Tibial nerve (tissue), 4 donors: ENCODE measurements at regions not wholly inside any gene's neighbourhood (a gene's known extent, or its start where the extent isn't known, plus 50 kb on each side); places are given as distances from the start of the nearest gene placed in this dataset.

ENCODE experiments used
- EP300 ChIP-seq, 2 donors: sonication (generic); formaldehyde crosslinking; IDR thresholded peaks; one replicate each; pipeline ENCODE4 v1.6.1; 2017; ENCODE audit warnings: antibody characterized with exemption in 2 of 2, mild to moderate bottlenecking in 1 of 2
- POLR2A ChIP-seq, 2 donors: fragments of 450-650 bp; IDR thresholded peaks; one replicate each; pipeline ENCODE4 v1.6.1; 2017; ENCODE audit warnings: antibody characterized with exemption in 2 of 2, mild to moderate bottlenecking in 2 of 2, moderate library complexity in 2 of 2
- TF ChIP-seq, protein P1 (sequence below), 5 experiments: fragments of 200-600 bp in 3 of 5; fragments of 450-650 bp in 2 of 5; sonication (generic) in 3 of 5; IDR thresholded peaks; one replicate each; pipeline ENCODE4 v1.5.1; 2016 to 2019; ENCODE audit warnings: antibody characterized with exemption in 5 of 5, mild to moderate bottlenecking in 3 of 5, moderate library complexity in 2 of 5

GRCh38 chr15:31265090-31265870 is 61.4 kb upstream of the KLF13 start:
- TF ChIP-seq, protein P1, sequence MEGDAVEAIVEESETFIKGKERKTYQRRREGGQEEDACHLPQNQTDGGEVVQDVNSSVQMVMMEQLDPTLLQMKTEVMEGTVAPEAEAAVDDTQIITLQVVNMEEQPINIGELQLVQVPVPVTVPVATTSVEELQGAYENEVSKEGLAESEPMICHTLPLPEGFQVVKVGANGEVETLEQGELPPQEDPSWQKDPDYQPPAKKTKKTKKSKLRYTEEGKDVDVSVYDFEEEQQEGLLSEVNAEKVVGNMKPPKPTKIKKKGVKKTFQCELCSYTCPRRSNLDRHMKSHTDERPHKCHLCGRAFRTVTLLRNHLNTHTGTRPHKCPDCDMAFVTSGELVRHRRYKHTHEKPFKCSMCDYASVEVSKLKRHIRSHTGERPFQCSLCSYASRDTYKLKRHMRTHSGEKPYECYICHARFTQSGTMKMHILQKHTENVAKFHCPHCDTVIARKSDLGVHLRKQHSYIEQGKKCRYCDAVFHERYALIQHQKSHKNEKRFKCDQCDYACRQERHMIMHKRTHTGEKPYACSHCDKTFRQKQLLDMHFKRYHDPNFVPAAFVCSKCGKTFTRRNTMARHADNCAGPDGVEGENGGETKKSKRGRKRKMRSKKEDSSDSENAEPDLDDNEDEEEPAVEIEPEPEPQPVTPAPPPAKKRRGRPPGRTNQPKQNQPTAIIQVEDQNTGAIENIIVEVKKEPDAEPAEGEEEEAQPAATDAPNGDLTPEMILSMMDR (IDR thresholded peaks at IDR 0.05), result no peak
- TF ChIP-seq POLR2A (IDR thresholded peaks at IDR 0.05) (no peak), EP300 (IDR thresholded peaks at IDR 0.05) (no peak)
